Astrocyte (in vitro differentiated cells and primary cell): ENCODE measurements at regions not wholly inside any gene's neighbourhood (a gene's known extent, or its start where the extent isn't known, plus 50 kb on each side); places are given as distances from the start of the nearest gene placed in this dataset.

ENCODE experiments used
- DNase-seq: peaks from one replicate; pipeline ENCODE4 v3.0.0-alpha.2; 2010; ENCODE audit warnings: low read depth
- FAIRE-seq: peaks from 2 replicates; lab custom pipeline; 2011; peaks lifted over from hg19 to GRCh38; lab: Jason Lieb, UNC
- H2AFZ ChIP-seq: 2 replicates; pipeline ENCODE4 v1.6.0; 2012; ENCODE audit warnings: low read depth, low read length, inconsistent platforms
- H3K27ac ChIP-seq: 2 replicates; pipeline ENCODE4 v1.5.1; 2011; ENCODE audit warnings: low read depth, low read length, inconsistent platforms
- H3K27me3 ChIP-seq: 2 replicates; pipeline ENCODE4 v1.6.0; 2011; ENCODE audit warnings: low read length, inconsistent platforms; ENCODE audit not compliant: insufficient read depth
- H3K36me3 ChIP-seq: 2 replicates; pipeline ENCODE4 v1.5.1; 2011; ENCODE audit warnings: low read length, inconsistent platforms; ENCODE audit not compliant: insufficient read depth
- H3K4me1 ChIP-seq: 2 replicates; pipeline ENCODE4 v1.5.1; 2011; ENCODE audit warnings: low read length, inconsistent platforms; ENCODE audit not compliant: insufficient read depth
- H3K4me2 ChIP-seq: 2 replicates; pipeline ENCODE4 v1.6.0; 2012; ENCODE audit warnings: low read length, inconsistent platforms
- H3K4me3 ChIP-seq: 2 replicates; pipeline ENCODE4 v1.5.1; 2011; ENCODE audit warnings: low read depth, mild to moderate bottlenecking, low read length, inconsistent platforms; ENCODE audit not compliant: insufficient read depth
- H3K79me2 ChIP-seq: 2 replicates; pipeline ENCODE4 v1.6.0; 2012; ENCODE audit warnings: mild to moderate bottlenecking, low read length, inconsistent platforms; ENCODE audit not compliant: insufficient read depth
- H3K9ac ChIP-seq: 2 replicates; pipeline ENCODE4 v1.6.0; 2012; ENCODE audit warnings: mild to moderate bottlenecking, low read length, inconsistent platforms
- H3K9me3 ChIP-seq: 2 replicates; pipeline ENCODE4 v1.5.1; 2012; ENCODE audit warnings: low read depth, mild to moderate bottlenecking, low read length, inconsistent platforms; ENCODE audit not compliant: insufficient read depth
- H4K20me1 ChIP-seq: 2 replicates; pipeline ENCODE4 v1.6.0; 2012; ENCODE audit warnings: low read length, inconsistent platforms; ENCODE audit not compliant: insufficient read depth
- H3K27ac Mint-ChIP-seq: one replicate; pipeline ENCODE4 v1.8.0; 2021; ENCODE audit warnings: mild to moderate bottlenecking, mixed read lengths; ENCODE audit not compliant: unreplicated experiment
- H3K27me3 Mint-ChIP-seq: one replicate; pipeline ENCODE4 v1.8.0; 2021; ENCODE audit warnings: low read depth, mixed read lengths; ENCODE audit not compliant: unreplicated experiment
- H3K36me3 Mint-ChIP-seq: one replicate; pipeline ENCODE4 v1.8.0; 2021; ENCODE audit warnings: low read depth, mixed read lengths; ENCODE audit not compliant: unreplicated experiment
- H3K4me1 Mint-ChIP-seq: one replicate; pipeline ENCODE4 v1.8.0; 2021; ENCODE audit warnings: low read depth, mixed read lengths; ENCODE audit not compliant: unreplicated experiment
- H3K4me3 Mint-ChIP-seq: one replicate; pipeline ENCODE4 v1.8.0; 2021; ENCODE audit warnings: mild to moderate bottlenecking, moderate library complexity, mixed read lengths; ENCODE audit not compliant: unreplicated experiment
- H3K9me3 Mint-ChIP-seq: one replicate; pipeline ENCODE4 v1.8.0; 2021; ENCODE audit warnings: mild to moderate bottlenecking, mixed read lengths; ENCODE audit not compliant: unreplicated experiment
- EZH2 ChIP-seq: IDR thresholded peaks from 2 replicates; pipeline ENCODE4 v1.6.1; 2012; ENCODE audit warnings: mild to moderate bottlenecking, low read length, inconsistent platforms; ENCODE audit not compliant: insufficient read depth
- TF ChIP-seq, protein P1 (sequence below): IDR thresholded peaks from 2 replicates; pipeline ENCODE4 v1.5.1; 2011; ENCODE audit warnings: low read depth, mild to moderate bottlenecking, inconsistent platforms, low read length, moderate library complexity; ENCODE audit not compliant: insufficient read depth

DNA sequence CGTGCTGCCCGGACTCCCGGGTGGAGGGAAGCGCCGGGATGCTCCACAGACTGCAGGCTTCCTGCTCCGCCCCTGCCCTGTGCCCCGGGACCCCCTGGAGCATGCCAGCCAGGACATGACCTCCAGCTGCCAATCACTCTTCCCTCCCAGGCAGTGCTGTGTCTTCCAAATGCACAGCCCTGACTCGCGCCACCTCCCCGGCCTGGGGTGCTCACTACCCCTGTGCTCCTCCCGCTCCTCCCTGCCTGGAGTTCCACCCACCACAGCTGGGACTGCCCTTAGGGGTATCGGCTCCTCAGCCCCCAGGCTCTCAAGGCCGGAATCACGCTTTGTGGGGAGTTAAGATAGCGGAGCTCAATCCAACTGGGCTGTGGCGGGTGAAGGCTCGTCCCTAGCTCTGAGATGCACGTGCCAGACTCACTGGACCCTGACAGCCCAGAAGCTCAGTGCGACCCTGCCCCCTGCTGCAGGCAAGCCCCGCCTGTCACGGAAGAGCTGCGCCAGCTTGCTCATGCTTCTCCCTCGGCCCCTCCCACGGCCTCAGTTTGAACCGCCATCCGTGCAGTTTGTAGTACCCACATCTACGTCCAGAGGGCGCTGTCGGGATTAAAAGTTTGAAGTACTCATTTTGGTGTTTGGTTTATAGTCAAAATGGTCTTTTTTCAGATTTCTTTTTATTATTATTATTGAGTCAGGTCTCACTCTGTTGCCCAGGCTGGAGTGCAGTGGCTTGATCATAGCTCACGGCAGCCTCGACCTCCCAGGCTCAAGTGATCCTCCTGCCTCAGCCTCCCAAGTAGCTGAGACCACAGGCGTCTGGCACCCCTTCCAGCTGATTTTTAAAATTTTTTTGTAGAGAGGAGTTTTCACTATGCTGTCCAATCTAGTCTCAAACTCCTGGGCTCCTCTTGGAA lies 142.5 kb upstream of the TCERG1L start:
- no peak for DNase-seq
- no peak overlapping the region for H3K4me3 ChIP-seq
- H3K9me3 ChIP-seq = no peaks in the 10 kb centered on the region
- no peak for FAIRE-seq
- no peaks in the 10 kb centered on the region for H3K79me2 ChIP-seq
- no peak overlapping the region for H2AFZ ChIP-seq
- H3K27me3 ChIP-seq = no peaks in the 10 kb centered on the region
- no peak overlapping the region for H3K9ac ChIP-seq
- peaks cover 8% of the 10 kb centered on the region for H3K9me3 Mint-ChIP-seq
- no peaks in the 10 kb centered on the region for H3K36me3 Mint-ChIP-seq
- no peak overlapping the region for H3K4me3 Mint-ChIP-seq
- no peaks in the 10 kb centered on the region for H4K20me1 ChIP-seq
- H3K27ac ChIP-seq = no peak overlapping the region
- no peaks in the 10 kb centered on the region for H3K4me1 Mint-ChIP-seq
- peaks cover 32% of the 10 kb centered on the region for H3K27me3 Mint-ChIP-seq
- peak overlapping the region; percentile 22 for H3K4me2 ChIP-seq
- no peak overlapping the region for H3K27ac Mint-ChIP-seq
- TF ChIP-seq EZH2 = no peak
- TF ChIP-seq, protein P1, sequence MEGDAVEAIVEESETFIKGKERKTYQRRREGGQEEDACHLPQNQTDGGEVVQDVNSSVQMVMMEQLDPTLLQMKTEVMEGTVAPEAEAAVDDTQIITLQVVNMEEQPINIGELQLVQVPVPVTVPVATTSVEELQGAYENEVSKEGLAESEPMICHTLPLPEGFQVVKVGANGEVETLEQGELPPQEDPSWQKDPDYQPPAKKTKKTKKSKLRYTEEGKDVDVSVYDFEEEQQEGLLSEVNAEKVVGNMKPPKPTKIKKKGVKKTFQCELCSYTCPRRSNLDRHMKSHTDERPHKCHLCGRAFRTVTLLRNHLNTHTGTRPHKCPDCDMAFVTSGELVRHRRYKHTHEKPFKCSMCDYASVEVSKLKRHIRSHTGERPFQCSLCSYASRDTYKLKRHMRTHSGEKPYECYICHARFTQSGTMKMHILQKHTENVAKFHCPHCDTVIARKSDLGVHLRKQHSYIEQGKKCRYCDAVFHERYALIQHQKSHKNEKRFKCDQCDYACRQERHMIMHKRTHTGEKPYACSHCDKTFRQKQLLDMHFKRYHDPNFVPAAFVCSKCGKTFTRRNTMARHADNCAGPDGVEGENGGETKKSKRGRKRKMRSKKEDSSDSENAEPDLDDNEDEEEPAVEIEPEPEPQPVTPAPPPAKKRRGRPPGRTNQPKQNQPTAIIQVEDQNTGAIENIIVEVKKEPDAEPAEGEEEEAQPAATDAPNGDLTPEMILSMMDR = peak; percentile 33
- no peaks in the 10 kb centered on the region for H3K36me3 ChIP-seq
- H3K4me1 ChIP-seq = no peaks in the 10 kb centered on the region

DNA sequence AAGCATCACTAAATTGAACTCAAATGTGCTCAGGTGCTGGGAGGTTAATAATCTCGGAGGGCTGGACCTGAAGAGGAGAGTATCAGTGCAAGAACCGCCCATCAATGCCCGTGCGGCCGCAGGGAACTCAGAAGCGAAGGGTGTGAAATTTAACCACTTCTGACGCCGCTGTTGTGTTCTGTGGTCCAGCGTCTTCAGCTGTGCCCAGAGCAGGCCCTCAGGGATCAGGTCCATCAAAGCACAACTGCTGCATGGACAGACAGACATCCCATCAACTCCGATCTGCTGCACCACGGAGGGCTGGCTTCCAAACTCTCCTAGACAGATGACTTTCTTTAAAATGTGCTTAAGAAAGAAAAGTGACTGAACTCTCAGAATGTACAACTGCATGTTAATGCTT lies 144.9 kb upstream of the TCERG1L start:
- Histone ChIP-seq H3K79me2 (no peaks in the 10 kb centered on the region), H3K4me3 (no peak overlapping the region), H2AFZ (no peak overlapping the region), H3K9ac (no peak overlapping the region), H3K36me3 (no peaks in the 10 kb centered on the region), H3K4me2 (no peak overlapping the region), H3K4me1 (no peaks in the 10 kb centered on the region), H4K20me1 (no peaks in the 10 kb centered on the region), H3K27me3 (no peaks in the 10 kb centered on the region), H3K9me3 (no peaks in the 10 kb centered on the region), H3K27ac (no peak overlapping the region)
- Mint-ChIP-seq H3K27me3 (peaks cover 36% of the 10 kb centered on the region), H3K4me3 (no peak overlapping the region), H3K27ac (no peak overlapping the region), H3K9me3 (peaks cover 8% of the 10 kb centered on the region), H3K4me1 (no peaks in the 10 kb centered on the region), H3K36me3 (no peaks in the 10 kb centered on the region)
- FAIRE-seq = no peak
- no peak for TF ChIP-seq EZH2
- TF ChIP-seq, protein P1 = no peak
- DNase-seq = no peak

DNA sequence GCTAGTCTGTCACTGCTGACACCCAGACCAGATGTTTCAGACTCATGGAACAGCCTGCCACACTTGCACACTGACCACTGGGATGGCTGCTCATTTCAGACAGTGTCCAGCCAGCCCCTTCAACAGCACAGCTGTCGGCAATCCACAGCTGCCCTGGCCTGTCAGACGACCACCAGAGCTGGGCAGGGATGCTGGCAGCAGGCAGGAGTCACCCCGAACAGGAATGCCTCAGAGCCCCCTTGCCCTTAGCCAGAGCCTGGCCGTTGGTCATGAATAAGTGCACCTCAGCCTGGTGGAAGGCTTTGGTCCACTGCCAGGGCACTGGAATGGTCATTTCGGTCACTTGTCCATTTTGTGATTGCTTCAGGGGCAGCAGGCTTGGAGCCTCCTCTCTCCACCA lies 149.6 kb upstream of the TCERG1L start:
- no peak overlapping the region for H3K4me3 Mint-ChIP-seq
- Histone ChIP-seq H3K9me3 (peaks cover 13% of the 10 kb centered on the region), H3K27ac (no peak overlapping the region), H3K36me3 (no peaks in the 10 kb centered on the region), H2AFZ (no peak overlapping the region), H3K27me3 (no peaks in the 10 kb centered on the region), H3K4me3 (no peak overlapping the region), H3K4me1 (no peaks in the 10 kb centered on the region), H4K20me1 (no peaks in the 10 kb centered on the region), H3K9ac (no peak overlapping the region), H3K4me2 (no peak overlapping the region), H3K79me2 (no peaks in the 10 kb centered on the region)
- H3K9me3 Mint-ChIP-seq = peaks cover 11% of the 10 kb centered on the region
- TF ChIP-seq, protein P1 = no peak
- no peak for TF ChIP-seq EZH2
- H3K4me1 Mint-ChIP-seq = no peaks in the 10 kb centered on the region
- FAIRE-seq (no peak), DNase-seq (no peak)
- H3K27ac Mint-ChIP-seq = no peak overlapping the region
- H3K36me3 Mint-ChIP-seq = no peaks in the 10 kb centered on the region
- H3K27me3 Mint-ChIP-seq = peaks cover 47% of the 10 kb centered on the region
